GM21447 (cell line): ENCODE measurements at regions not wholly inside any gene's neighbourhood (a gene's known extent, or its start where the extent isn't known, plus 50 kb on each side); places are given as distances from the start of the nearest gene placed in this dataset.
A peak's percentile ranks its signal among the peaks of the same experiment; 100 is the strongest.

Source experiments
- ATAC-seq: cut with Tn5 transposase; IDR thresholded peaks from one replicate; pipeline ENCODE4 v1.9.1; 2021; ENCODE audit not compliant: unreplicated experiment

- ATAC-seq: no peak
Observed at GRCh38 chr2:165033402-165033801, 78.1 kb upstream of the SLC38A11 start.

- ATAC-seq: no peak
Observed at GRCh38 chr2:165032559-165032958, 77.2 kb upstream of the SLC38A11 start.

- no peak for ATAC-seq
Observed at GRCh38 chr2:165024199-165024598, 68.9 kb upstream of the SLC38A11 start.

- no peak for ATAC-seq
Observed at GRCh38 chr2:165022781-165023180, 67.5 kb upstream of the SLC38A11 start.

GRCh38 chr2:165017966-165018596 is 62.8 kb upstream of the SLC38A11 start:
- ATAC-seq: no peak

GRCh38 chr2:165016772-165017411 is 61.6 kb upstream of the SLC38A11 start:
- ATAC-seq: no peak

- peak; percentile 74 for ATAC-seq
Observed at GRCh38 chr2:165015052-165015642, 59.8 kb upstream of the SLC38A11 start.

GRCh38 chr2:165013944-165014619 is 58.8 kb upstream of the SLC38A11 start:
- no peak for ATAC-seq

- no peak for ATAC-seq
Observed at GRCh38 chr2:165011199-165011598, 55.9 kb upstream of the SLC38A11 start.

GRCh38 chr2:165010556-165010955 is 55.2 kb upstream of the SLC38A11 start:
- no peak for ATAC-seq

GRCh38 chr2:165009466-165009865 is 54.1 kb upstream of the SLC38A11 start:
- ATAC-seq: no peak

- no peak for ATAC-seq
Observed at GRCh38 chr2:165008730-165009315, 53.5 kb upstream of the SLC38A11 start.

GRCh38 chr2:165007161-165007744 is 51.9 kb upstream of the SLC38A11 start:
- no peak for ATAC-seq
